HG02885 (cell line): ENCODE measurements at regions not wholly inside any gene's neighbourhood (a gene's known extent, or its start where the extent isn't known, plus 50 kb on each side); places are given as distances from the start of the nearest gene placed in this dataset.
"Not testable (repeated sequence)": the region's sequence is repeated elsewhere in the genome, so short reads cannot be mapped to it uniquely, and the experiment has no call there.

ENCODE experiments used
- ATAC-seq: cut with Tn5 transposase; IDR thresholded peaks from one replicate; pipeline ENCODE4 v1.9.1; 2021; ENCODE audit warnings: mild to moderate bottlenecking; ENCODE audit not compliant: unreplicated experiment, poor library complexity

DNA sequence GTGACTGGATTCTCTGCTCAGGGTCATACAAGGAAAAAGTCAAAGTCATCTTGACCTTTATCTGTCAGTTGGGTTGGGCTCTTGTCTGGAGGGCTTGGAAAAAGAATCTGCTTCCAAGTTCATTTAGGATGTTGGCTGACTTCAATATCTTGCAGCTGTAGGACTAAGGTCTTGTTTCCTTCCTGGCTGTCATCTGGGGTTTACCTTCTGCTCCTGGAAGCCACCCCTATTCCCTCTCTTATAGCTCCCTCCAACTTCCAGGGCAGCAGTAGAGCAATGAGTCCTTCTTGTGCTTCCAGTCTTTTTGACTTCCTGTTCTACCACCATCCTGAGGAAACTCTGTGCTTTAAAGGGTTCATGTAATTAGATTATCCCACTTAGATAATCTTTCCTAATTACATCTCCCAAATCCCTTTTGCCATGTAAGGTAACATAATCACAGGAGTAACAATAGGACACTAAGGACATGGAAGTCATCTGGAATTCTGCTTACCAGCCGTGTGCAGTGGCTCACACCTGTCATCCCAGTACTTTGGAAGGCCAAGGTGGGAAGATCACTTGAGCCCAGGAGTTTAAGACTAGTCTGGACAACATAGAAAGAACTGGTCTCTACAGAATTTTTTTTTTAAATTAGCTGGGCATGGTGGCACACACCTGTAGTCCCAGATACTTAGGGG is 170.7 kb upstream of the KITLG start:
- ATAC-seq, result no peak

DNA sequence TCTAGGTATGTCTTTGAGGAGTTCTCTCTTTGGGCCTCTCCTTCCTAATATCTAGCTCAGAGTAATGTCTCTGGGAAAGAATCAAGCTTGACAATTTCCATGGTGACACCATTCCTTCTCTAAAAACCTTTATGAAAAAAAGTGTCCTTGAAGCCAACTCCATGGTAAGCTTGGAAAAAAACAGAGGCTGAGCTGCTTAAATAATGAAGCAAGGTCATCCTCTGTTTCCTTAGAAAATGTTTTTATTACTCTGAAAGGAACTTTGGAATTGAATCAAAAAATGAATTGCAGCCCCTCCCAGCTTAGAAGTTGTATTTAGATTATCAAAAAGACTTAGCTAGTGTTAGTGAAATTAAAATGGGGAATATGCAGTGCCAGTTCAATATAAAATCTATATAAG is 166.1 kb upstream of the KITLG start:
- no peak for ATAC-seq

- no peak for ATAC-seq
Observed at GRCh38 chr12:88743946-88744685, 163.8 kb upstream of the KITLG start.

- ATAC-seq, result no peak
Observed at GRCh38 chr12:88737838-88738472, 157.7 kb upstream of the KITLG start.

DNA sequence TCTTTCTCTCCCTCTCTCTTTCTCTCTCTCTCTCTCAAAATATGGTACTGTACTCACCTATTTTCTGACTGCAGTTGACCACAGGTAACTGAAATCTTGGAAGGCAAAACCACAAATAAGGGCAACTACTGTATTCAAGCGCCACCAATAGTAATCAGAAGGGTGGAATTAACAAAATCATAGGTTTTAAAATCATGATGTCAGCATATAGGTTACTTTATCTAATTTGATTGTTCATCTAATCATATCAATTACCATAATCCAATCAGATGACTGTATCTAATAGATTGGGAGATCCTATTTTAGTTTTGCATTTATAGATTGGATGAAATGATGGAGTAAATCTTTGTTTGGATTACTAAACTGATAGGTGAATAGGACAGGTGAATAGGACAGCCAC is 155.8 kb upstream of the KITLG start:
- no peak for ATAC-seq

- no peak for ATAC-seq
Observed at GRCh38 chr12:88733008-88733407, 152.7 kb upstream of the KITLG start.

DNA sequence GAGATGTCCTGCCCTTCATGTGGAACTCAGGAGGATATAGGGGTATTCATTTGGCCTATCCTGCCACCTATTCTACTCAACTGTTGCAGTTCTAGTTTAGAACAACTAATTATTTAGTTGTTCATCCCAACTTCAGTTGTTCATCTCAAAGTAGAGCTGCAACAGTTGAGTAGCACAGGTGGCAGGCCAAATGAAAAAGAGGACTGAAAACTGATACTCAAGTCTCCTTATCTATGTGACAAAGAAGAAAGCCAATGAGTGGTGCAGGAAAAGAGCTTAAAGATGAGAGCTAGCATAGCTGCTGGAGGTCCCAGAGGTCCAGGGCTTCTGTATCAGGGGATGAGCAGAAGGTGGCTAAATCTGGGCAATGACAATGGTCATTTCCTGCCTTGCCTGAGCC is 148.9 kb upstream of the KITLG start:
- ATAC-seq, result no peak

DNA sequence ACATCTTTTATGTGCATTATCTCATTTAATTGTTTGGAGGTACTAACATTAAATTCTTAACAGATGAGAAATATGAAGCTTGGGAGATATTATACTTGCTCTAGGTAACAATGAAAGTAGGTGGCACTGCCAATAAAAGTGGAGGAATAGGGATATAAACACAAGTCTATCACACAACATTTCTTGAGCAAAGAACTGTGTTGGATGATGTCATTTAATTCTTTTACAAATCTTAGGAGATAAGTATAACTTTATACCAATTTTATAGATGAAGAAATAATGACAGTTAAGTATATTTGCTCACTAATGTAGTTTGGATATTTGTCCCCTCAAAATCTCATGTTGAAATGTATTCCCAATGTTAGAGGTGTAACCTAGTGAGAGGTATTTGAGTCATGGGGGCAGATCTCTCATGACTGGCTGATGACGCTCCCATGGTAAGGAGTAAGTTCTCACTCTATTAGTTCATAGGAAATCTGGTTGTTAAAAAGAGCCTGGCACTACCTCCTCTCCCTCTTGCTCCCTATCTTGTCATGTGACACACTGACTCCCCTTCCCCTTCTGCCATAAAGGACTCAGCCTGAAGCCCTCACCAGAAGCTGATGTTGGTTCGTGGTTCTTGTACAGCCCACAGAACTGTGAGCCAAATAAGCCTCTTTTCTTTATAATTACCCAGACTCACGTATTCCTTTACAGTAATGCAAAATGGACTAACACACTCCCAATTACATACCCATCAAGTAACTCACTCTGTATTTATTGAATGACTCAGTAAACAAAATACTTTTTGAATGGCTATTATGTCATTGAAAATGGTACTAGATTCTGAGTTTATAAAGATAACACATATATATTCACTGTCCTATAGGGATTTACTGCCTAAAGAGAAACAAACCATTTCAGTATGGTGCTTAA is 146.8 kb upstream of the KITLG start:
- no peak for ATAC-seq

DNA sequence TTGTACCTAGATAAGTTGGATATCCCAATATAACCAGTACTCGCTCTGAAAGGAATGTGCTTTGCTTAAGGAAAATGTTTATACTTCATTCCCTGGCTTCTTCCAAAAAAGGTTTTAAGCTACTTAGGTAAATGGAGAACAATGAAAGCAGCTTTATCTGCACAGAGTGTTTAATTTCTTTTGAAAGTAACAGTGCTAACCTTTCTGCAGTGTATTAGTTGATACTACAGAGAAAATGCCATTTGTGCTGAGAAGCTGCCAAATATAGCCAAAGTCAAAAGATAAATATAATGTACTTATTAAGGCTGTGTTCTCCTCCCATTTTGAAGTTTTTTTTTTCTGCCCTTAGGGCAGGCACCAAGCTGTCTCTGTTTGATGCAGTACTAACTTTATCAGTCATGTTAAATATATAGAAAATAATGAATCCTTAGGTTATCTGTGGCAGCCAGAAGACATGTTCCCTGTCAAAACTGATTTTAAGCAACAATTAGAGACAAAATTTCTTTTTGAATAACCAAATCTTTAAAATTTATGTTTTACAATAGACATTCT is 145.4 kb upstream of the KITLG start:
- ATAC-seq, result no peak

- no peak for ATAC-seq
Observed at GRCh38 chr12:88723219-88723618, 142.9 kb upstream of the KITLG start.

GRCh38 chr12:88720785-88721650 is 140.7 kb upstream of the KITLG start:
- no peak for ATAC-seq

DNA sequence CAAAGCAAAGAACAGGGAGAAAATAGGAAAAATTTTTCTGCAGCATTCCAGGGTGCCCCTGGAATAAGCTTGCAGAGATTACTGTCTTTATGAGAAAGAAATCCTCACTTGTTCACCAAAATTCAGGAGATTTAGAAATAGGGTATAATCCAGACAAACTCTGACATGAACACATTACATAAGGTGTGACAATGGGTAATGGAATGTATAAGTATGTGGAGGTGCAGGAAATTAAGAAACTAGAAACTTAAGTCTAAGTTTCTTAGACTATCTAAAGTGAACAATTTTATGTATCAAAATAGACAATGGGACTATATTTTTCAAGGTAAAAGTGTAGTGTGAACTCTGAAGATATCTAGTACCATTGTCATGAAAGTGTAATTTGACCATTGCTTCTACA is 140.0 kb upstream of the KITLG start:
- ATAC-seq, result no peak

DNA sequence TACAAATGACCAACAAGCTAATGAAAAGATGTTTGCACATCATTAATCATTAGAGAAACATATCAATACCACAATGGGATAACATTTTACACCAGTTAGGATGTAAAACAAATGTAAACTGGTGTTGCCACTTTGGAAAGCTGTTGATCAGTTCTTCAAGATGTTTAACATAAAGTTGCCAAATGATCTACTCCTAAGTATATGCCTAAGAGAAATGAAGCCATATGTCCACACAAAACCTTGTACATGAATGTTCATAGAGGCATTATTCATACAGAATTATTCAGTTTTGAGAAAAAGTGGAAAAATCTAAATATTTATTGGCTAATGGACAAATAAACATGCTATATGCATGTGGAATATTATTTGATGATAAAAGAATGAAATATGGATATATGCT is 136.9 kb upstream of the KITLG start:
- no peak for ATAC-seq

GRCh38 chr12:88716240-88716639 is 136.0 kb upstream of the KITLG start:
- no peak for ATAC-seq

DNA sequence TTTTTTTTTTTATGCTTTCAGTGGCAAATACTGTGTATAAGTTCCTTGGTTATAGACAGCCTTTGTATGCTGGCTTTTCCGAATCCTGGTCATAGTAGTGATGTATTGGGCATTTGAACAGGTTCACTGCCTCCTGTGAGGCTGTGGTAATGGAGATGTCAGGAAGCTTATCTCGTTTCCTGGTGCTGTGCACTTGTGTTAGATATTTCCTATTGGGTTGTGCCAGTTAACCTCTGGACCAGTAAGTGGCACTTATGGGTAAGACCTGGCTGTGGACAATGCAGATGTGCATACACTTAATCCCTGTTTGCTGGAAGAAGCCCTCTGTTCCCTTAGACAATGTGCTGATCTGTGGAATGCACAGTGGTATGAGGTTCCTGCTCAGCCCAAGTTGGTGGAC is 135.4 kb upstream of the KITLG start:
- no peak for ATAC-seq

GRCh38 chr12:88714263-88714882 is 134.1 kb upstream of the KITLG start:
- ATAC-seq, result not testable (repeated sequence)

DNA sequence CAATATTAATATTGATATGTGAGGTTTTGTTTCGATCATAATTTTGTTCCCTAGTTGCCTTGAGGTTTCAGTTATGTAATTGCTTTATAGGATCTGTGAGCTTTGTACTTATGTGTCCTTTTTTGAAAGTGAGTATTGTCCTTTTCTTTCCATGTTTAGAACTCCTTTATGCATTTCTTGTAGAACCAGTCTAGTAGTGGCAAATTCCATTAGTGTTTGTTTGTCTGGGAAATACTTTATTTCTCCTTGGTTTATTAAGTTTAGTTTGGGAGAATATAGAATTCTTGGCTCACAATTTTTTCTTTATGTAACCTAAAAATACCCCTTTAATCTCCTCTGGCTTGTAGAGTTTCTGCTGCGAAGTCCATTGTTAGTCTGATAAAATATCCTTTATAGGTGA is 127.5 kb upstream of the KITLG start:
- no peak for ATAC-seq

GRCh38 chr12:88706286-88706685 is 126.0 kb upstream of the KITLG start:
- no peak for ATAC-seq

- ATAC-seq, result no peak
Observed at GRCh38 chr12:88703790-88704189, 123.5 kb upstream of the KITLG start.
